Vagina (tissue), 2 donors: ENCODE measurements at regions not wholly inside any gene's neighbourhood (a gene's known extent, or its start where the extent isn't known, plus 50 kb on each side); places are given as distances from the start of the nearest gene placed in this dataset.

Experiments used
- POLR2AphosphoS5 ChIP-seq, 2 donors: sonication (generic); formaldehyde crosslinking; IDR thresholded peaks; one replicate each; pipeline ENCODE4 v1.9.0; 2017; ENCODE audit warnings: antibody characterized with exemption in 2 of 2, mild to moderate bottlenecking in 2 of 2, low read depth in 1 of 2; ENCODE audit not compliant: insufficient read depth in 1 of 2
- TF ChIP-seq, protein P1 (sequence below), 3 experiments: fragments of 450-650 bp in 2 of 3; fragments of 200-600 bp in 1 of 3; sonication (generic) in 1 of 3; IDR thresholded peaks; one replicate each; pipeline ENCODE4 v1.5.1; 2017 to 2019; ENCODE audit warnings: antibody characterized with exemption in 3 of 3, mild to moderate bottlenecking in 2 of 3, moderate library complexity in 2 of 3

DNA sequence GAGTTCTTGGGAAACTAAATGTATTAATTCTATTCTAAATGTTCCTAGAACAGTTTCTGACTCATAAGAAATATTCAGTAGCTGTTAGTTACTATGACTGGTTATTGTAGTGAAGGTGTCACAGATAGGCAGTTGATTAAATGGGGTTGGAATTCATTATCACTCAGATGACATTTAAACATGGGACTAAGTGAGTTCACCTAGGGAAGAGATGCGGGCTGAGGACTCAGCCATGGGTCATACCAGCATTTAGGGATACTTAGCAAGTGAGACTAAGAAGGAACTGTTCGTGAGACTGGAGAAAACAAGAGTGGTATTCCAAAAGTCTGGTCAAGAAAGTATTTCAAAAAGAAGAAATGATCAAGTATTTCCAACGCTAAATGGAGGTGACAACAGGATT, 125.1 kb upstream of the ADGRL4 start:
- TF ChIP-seq, protein P1, sequence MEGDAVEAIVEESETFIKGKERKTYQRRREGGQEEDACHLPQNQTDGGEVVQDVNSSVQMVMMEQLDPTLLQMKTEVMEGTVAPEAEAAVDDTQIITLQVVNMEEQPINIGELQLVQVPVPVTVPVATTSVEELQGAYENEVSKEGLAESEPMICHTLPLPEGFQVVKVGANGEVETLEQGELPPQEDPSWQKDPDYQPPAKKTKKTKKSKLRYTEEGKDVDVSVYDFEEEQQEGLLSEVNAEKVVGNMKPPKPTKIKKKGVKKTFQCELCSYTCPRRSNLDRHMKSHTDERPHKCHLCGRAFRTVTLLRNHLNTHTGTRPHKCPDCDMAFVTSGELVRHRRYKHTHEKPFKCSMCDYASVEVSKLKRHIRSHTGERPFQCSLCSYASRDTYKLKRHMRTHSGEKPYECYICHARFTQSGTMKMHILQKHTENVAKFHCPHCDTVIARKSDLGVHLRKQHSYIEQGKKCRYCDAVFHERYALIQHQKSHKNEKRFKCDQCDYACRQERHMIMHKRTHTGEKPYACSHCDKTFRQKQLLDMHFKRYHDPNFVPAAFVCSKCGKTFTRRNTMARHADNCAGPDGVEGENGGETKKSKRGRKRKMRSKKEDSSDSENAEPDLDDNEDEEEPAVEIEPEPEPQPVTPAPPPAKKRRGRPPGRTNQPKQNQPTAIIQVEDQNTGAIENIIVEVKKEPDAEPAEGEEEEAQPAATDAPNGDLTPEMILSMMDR (IDR thresholded peaks at IDR 0.05), result no peak
- no peak for TF ChIP-seq POLR2AphosphoS5 (IDR thresholded peaks at IDR 0.05; ENCODE audit: insufficient read depth in 1 of 2, low read depth in 1 of 2)
